Neural progenitor cell (in vitro differentiated cells): ENCODE measurements at regions not wholly inside any gene's neighbourhood (a gene's known extent, or its start where the extent isn't known, plus 50 kb on each side); places are given as distances from the start of the nearest gene placed in this dataset.

ENCODE experiments used
- DNase-seq: peaks from one replicate; pipeline ENCODE4 v3.0.0-alpha.2; 2016; ENCODE audit warnings: low spot score
- H2AFZ ChIP-seq: fragments of 200-600 bp; sonication (generic); replicated peaks from 2 replicates; pipeline ENCODE4 v1.6.1; 2016; ENCODE audit warnings: antibody characterized with exemption
- H3F3A ChIP-seq: fragments of 200-600 bp; sonication (generic); 2 replicates; pipeline ENCODE4 v1.6.1; 2016; ENCODE audit warnings: antibody characterized with exemption, low read depth
- H3K27ac ChIP-seq: fragments of 200-600 bp; sonication (generic); 2 replicates; pipeline ENCODE4 v1.5.1; 2016; ENCODE audit warnings: mild to moderate bottlenecking
- H3K27me3 ChIP-seq: fragments of 200-600 bp; sonication (generic); 2 replicates; pipeline ENCODE4 v1.6.1; 2016; ENCODE audit warnings: mild to moderate bottlenecking, moderate library complexity
- H3K36me3 ChIP-seq: fragments of 200-600 bp; sonication (generic); 2 replicates; pipeline ENCODE4 v1.5.1; 2016
- H3K4me1 ChIP-seq: fragments of 200-600 bp; sonication (generic); 2 replicates; pipeline ENCODE4 v1.6.1; 2016; ENCODE audit warnings: mixed run types
- H3K4me2 ChIP-seq: fragments of 200-600 bp; sonication (generic); 2 replicates; pipeline ENCODE4 v1.6.1; 2016
- H3K4me3 ChIP-seq: fragments of 200-600 bp; sonication (generic); 2 replicates; pipeline ENCODE4 v1.5.1; 2016
- H3K79me2 ChIP-seq: fragments of 200-600 bp; sonication (generic); 2 replicates; pipeline ENCODE4 v1.6.1; 2016; ENCODE audit warnings: low read depth
- H3K9ac ChIP-seq: fragments of 200-600 bp; sonication (generic); 2 replicates; pipeline ENCODE4 v1.6.1; 2016
- H3K9me3 ChIP-seq: fragments of 200-600 bp; sonication (generic); 2 replicates; pipeline ENCODE4 v1.5.1; 2016; ENCODE audit warnings: low read depth
- H4K20me1 ChIP-seq: fragments of 200-600 bp; sonication (generic); 2 replicates; pipeline ENCODE4 v1.6.1; 2016; ENCODE audit warnings: low read depth
- H3K27ac Mint-ChIP-seq: 3 replicates; pipeline ENCODE4 v1.8.0; 2021; ENCODE audit warnings: mixed read lengths
- H3K27me3 Mint-ChIP-seq: 2 replicates; pipeline ENCODE4 v1.8.0; 2022; ENCODE audit warnings: low read depth, mild to moderate bottlenecking, inconsistent platforms, moderate library complexity, mixed read lengths; ENCODE audit not compliant: insufficient read depth
- H3K36me3 Mint-ChIP-seq: 3 replicates; pipeline ENCODE4 v1.8.0; 2021; ENCODE audit warnings: mixed read lengths
- H3K4me1 Mint-ChIP-seq: 3 replicates; pipeline ENCODE4 v1.8.0; 2021; ENCODE audit warnings: mixed read lengths
- H3K4me3 Mint-ChIP-seq: 3 replicates; pipeline ENCODE4 v1.8.0; 2021; ENCODE audit warnings: mild to moderate bottlenecking, moderate library complexity, mixed read lengths
- H3K9me3 Mint-ChIP-seq: 3 replicates; pipeline ENCODE4 v1.8.0; 2020; ENCODE audit warnings: mixed read lengths
- CTCF ChIP-seq: fragments of 200-600 bp; sonication (generic); IDR thresholded peaks from 2 replicates; pipeline ENCODE4 v1.5.1; 2017; ENCODE audit warnings: antibody characterized with exemption, mild to moderate bottlenecking
- EZH2 ChIP-seq: fragments of 200-600 bp; sonication (generic); IDR thresholded peaks from 2 replicates; pipeline ENCODE4 v1.6.1; 2017; ENCODE audit warnings: antibody characterized with exemption, mild to moderate bottlenecking, moderate library complexity
- EZH2phosphoT487 ChIP-seq: fragments of 200-600 bp; sonication (generic); IDR thresholded peaks from 2 replicates; pipeline ENCODE4 v1.6.1; 2017; ENCODE audit warnings: antibody characterized with exemption

- H3K9me3 ChIP-seq = no peaks in the 10 kb centered on the region
- H3K4me1 ChIP-seq = peaks cover 51% of the 10 kb centered on the region
- peak; percentile 0 for DNase-seq
- no peak overlapping the region for H3K9ac ChIP-seq
- H3K4me3 Mint-ChIP-seq = peak overlapping the region; percentile 77
- H2AFZ ChIP-seq = no peak overlapping the region
- peaks cover 4% of the 10 kb centered on the region for H3K36me3 Mint-ChIP-seq
- no peak for TF ChIP-seq EZH2phosphoT487
- TF ChIP-seq EZH2 = no peak
- H4K20me1 ChIP-seq = peaks cover 69% of the 10 kb centered on the region
- no peaks in the 10 kb centered on the region for H3K27me3 Mint-ChIP-seq
- peaks cover 43% of the 10 kb centered on the region for H3F3A ChIP-seq
- H3K79me2 ChIP-seq = peaks cover 70% of the 10 kb centered on the region
- no peaks in the 10 kb centered on the region for H3K36me3 ChIP-seq
- no peaks in the 10 kb centered on the region for H3K27me3 ChIP-seq
- H3K4me2 ChIP-seq = peak overlapping the region; percentile 97
- H3K27ac Mint-ChIP-seq = no peak overlapping the region
- peak overlapping the region; percentile 96 for H3K4me3 ChIP-seq
- no peaks in the 10 kb centered on the region for H3K9me3 Mint-ChIP-seq
- H3K4me1 Mint-ChIP-seq = peaks cover 50% of the 10 kb centered on the region
- H3K27ac ChIP-seq = no peak overlapping the region
These were observed 52.5 kb upstream of the BOLA1 start for GRCh38 chr1:149846593-149847466.

- H3K9me3 Mint-ChIP-seq = no peaks in the 10 kb centered on the region
- Histone ChIP-seq H3K9me3 (no peaks in the 10 kb centered on the region), H3K4me1 (peaks cover 51% of the 10 kb centered on the region), H3F3A (peaks cover 41% of the 10 kb centered on the region), H3K27ac (no peak overlapping the region), H3K79me2 (peaks cover 67% of the 10 kb centered on the region), H3K4me3 (peak overlapping the region; percentile 100), H3K36me3 (no peaks in the 10 kb centered on the region), H3K4me2 (peak overlapping the region; percentile 97), H2AFZ (no peak overlapping the region), H3K9ac (no peak overlapping the region), H4K20me1 (peaks cover 66% of the 10 kb centered on the region), H3K27me3 (no peaks in the 10 kb centered on the region)
- peak overlapping the region; percentile 91 for H3K4me3 Mint-ChIP-seq
- peak; percentile 26 for DNase-seq
- TF ChIP-seq EZH2phosphoT487 (no peak), EZH2 (no peak)
- H3K27ac Mint-ChIP-seq = peak overlapping the region; percentile 4
- peaks cover 4% of the 10 kb centered on the region for H3K36me3 Mint-ChIP-seq
- H3K27me3 Mint-ChIP-seq = no peaks in the 10 kb centered on the region
- peaks cover 50% of the 10 kb centered on the region for H3K4me1 Mint-ChIP-seq
These were observed 50.8 kb upstream of the BOLA1 start for GRCh38 chr1:149848340-149849110.

GRCh38 chr1:149849111-149849946 lies 50.0 kb upstream of the BOLA1 start:
- Histone ChIP-seq H3K4me1 (peaks cover 48% of the 10 kb centered on the region), H3K79me2 (peaks cover 59% of the 10 kb centered on the region), H3K4me2 (peak overlapping the region; percentile 97), H3K4me3 (peak overlapping the region; percentile 100), H3K27me3 (no peaks in the 10 kb centered on the region), H3K27ac (peak overlapping the region; percentile 68), H3K9me3 (no peaks in the 10 kb centered on the region), H2AFZ (no peak overlapping the region), H3K36me3 (no peaks in the 10 kb centered on the region), H3F3A (peaks cover 37% of the 10 kb centered on the region), H4K20me1 (peaks cover 58% of the 10 kb centered on the region), H3K9ac (peak overlapping the region; percentile 79)
- peak; percentile 26 for DNase-seq
- no peak for TF ChIP-seq CTCF
- TF ChIP-seq EZH2 = no peak
- no peak for TF ChIP-seq EZH2phosphoT487
- H3K4me3 Mint-ChIP-seq = peak overlapping the region; percentile 91
- no peaks in the 10 kb centered on the region for H3K9me3 Mint-ChIP-seq
- H3K4me1 Mint-ChIP-seq = peaks cover 48% of the 10 kb centered on the region
- no peaks in the 10 kb centered on the region for H3K27me3 Mint-ChIP-seq
- H3K27ac Mint-ChIP-seq = peak overlapping the region; percentile 87
- peaks cover 4% of the 10 kb centered on the region for H3K36me3 Mint-ChIP-seq
